ENCODE measurements at regions not wholly inside any gene's neighbourhood (a gene's known extent, or its start where the extent isn't known, plus 50 kb on each side); places are given as distances from the start of the nearest gene placed in this dataset.

GRCh38 chr11:104352036-104352435, 188.1 kb upstream of the PDGFD start:
- H3K27ac ChIP-seq: no peak overlapping the region
- no peaks in the 10 kb centered on the region for H3K27me3 ChIP-seq
- no peak for DNase-seq
- H3K4me3 ChIP-seq: no peak overlapping the region
- H3K4me1 ChIP-seq: no peaks in the 10 kb centered on the region
- TF ChIP-seq, protein P1, sequence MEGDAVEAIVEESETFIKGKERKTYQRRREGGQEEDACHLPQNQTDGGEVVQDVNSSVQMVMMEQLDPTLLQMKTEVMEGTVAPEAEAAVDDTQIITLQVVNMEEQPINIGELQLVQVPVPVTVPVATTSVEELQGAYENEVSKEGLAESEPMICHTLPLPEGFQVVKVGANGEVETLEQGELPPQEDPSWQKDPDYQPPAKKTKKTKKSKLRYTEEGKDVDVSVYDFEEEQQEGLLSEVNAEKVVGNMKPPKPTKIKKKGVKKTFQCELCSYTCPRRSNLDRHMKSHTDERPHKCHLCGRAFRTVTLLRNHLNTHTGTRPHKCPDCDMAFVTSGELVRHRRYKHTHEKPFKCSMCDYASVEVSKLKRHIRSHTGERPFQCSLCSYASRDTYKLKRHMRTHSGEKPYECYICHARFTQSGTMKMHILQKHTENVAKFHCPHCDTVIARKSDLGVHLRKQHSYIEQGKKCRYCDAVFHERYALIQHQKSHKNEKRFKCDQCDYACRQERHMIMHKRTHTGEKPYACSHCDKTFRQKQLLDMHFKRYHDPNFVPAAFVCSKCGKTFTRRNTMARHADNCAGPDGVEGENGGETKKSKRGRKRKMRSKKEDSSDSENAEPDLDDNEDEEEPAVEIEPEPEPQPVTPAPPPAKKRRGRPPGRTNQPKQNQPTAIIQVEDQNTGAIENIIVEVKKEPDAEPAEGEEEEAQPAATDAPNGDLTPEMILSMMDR (IDR thresholded peaks at IDR 0.05): no peak
- TF ChIP-seq POLR2A (IDR thresholded peaks at IDR 0.05): no peak
- H3K9me3 ChIP-seq: no peaks in the 10 kb centered on the region
- WGBS, 2 donors: 71 to 73% methylated on average over 4 of the region's 4 CpGs
- intact Hi-C loops (cut with DNase I): no loop called here
- no peaks in the 10 kb centered on the region for H3K36me3 ChIP-seq

DNA sequence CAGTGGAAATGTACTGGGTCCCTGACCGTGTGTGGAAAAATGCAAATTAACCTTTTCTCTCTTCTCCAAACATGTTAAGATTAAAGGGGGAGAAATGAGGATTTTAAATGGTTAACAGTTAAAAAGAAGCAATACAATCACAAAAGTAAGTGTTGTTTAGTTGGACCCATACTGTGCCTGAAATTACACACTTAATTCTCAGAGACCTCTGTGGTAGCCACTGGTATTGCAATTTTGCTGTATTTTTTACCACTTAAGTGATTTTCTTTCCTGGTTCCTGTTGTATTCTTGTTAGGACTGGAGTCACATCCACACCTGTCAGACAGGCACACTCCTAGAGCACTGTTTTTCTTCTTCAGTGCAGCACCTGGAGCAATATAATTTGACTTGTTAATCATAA, 179.6 kb upstream of the PDGFD start:
- no peaks in the 10 kb centered on the region for H3K9me3 ChIP-seq
- intact Hi-C loops (cut with DNase I): no loop called here
- no peak overlapping the region for H3K27ac ChIP-seq
- no peaks in the 10 kb centered on the region for H3K4me1 ChIP-seq
- no peak for DNase-seq
- H3K36me3 ChIP-seq: no peaks in the 10 kb centered on the region
- TF ChIP-seq, protein P1 (IDR thresholded peaks at IDR 0.05): peak in 5 of 6 experiments; percentile 14 to 40 (median 22)
- no peak for TF ChIP-seq POLR2A (IDR thresholded peaks at IDR 0.05)
- no peak overlapping the region for H3K4me3 ChIP-seq
- no peaks in the 10 kb centered on the region for H3K27me3 ChIP-seq
- 65 to 91% methylated on average over 1 of the region's 1 CpG for whole genome bisulfite sequencing, 2 donors

- TF ChIP-seq, protein P1 (IDR thresholded peaks at IDR 0.05): no peak
- no peak for TF ChIP-seq POLR2A (IDR thresholded peaks at IDR 0.05)
- no peak for DNase-seq
- H3K36me3 ChIP-seq: no peaks in the 10 kb centered on the region
- no peak overlapping the region for H3K27ac ChIP-seq
- 34 to 58% methylated on average over 2 of the region's 2 CpGs for WGBS, 2 donors
- H3K4me1 ChIP-seq: no peaks in the 10 kb centered on the region
- H3K9me3 ChIP-seq: no peaks in the 10 kb centered on the region
- no peaks in the 10 kb centered on the region for H3K27me3 ChIP-seq
- H3K4me3 ChIP-seq: no peak overlapping the region
- intact Hi-C loops (cut with DNase I): no loop called here
Observed at GRCh38 chr11:104340590-104340989, 176.6 kb upstream of the PDGFD start.

- Histone ChIP-seq H3K4me3 (no peak overlapping the region), H3K9me3 (no peaks in the 10 kb centered on the region), H3K27me3 (no peaks in the 10 kb centered on the region), H3K36me3 (no peaks in the 10 kb centered on the region), H3K27ac (no peak overlapping the region), H3K4me1 (no peaks in the 10 kb centered on the region)
- no peak for DNase-seq
- WGBS, 2 donors: 82 to 97% methylated on average over 7 to 8 of the region's 10 CpGs
- TF ChIP-seq, protein P1 (IDR thresholded peaks at IDR 0.05): no peak
- TF ChIP-seq POLR2A (IDR thresholded peaks at IDR 0.05): no peak
- intact Hi-C loops (cut with DNase I): no loop called here
Observed at GRCh38 chr11:104339380-104339831, 175.5 kb upstream of the PDGFD start.

GRCh38 chr11:104338186-104338585, 174.2 kb upstream of the PDGFD start:
- Histone ChIP-seq H3K4me1 (no peaks in the 10 kb centered on the region), H3K36me3 (no peaks in the 10 kb centered on the region), H3K27ac (no peak overlapping the region), H3K9me3 (no peaks in the 10 kb centered on the region), H3K4me3 (no peak overlapping the region), H3K27me3 (no peaks in the 10 kb centered on the region)
- DNase-seq: no peak
- intact Hi-C loops (cut with DNase I): no loop called here
- TF ChIP-seq, protein P1 (IDR thresholded peaks at IDR 0.05): no peak
- no peak for TF ChIP-seq POLR2A (IDR thresholded peaks at IDR 0.05)
- 27 to 37% methylated on average over 1 of the region's 1 CpG for WGBS, 2 donors
